SK-MEL-5 (cell line): ENCODE measurements at regions not wholly inside any gene's neighbourhood (a gene's known extent, or its start where the extent isn't known, plus 50 kb on each side); places are given as distances from the start of the nearest gene placed in this dataset.
"Not testable (repeated sequence)": the region's sequence is repeated elsewhere in the genome, so short reads cannot be mapped to it uniquely, and the experiment has no call there.

ENCODE experiments used
- DNase-seq: peaks from one replicate; pipeline ENCODE4 v3.0.0-alpha.2; 2016; ENCODE audit warnings: low read depth, low spot score
- in situ Hi-C: cut with HindIII; loops from 2 replicates; pipeline ENCODE4 v1.10.0; 2016; ENCODE audit warnings: low sequenced_read_pairs, high pct_unique_total_duplicates, low pct_unique_long_range_greater_than_20kb

DNA sequence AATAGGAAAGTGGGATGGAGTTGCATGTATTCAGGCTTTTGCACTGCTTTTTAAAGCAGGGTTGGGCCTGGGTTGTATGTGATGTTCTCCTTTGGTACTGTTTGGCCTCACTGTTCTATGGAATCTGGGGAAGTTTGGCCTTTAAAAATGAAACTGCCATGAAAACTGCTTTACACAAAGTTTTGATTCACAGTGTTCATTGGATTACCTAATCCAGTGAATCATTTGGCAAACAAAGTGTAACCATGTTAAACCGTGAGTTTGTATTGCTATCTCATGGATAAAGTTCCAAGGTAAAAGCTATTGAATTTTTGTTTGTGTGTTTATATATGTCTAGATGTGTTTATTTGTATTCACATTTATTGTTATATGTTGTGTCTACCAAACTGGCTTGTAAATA is 1658.6 kb downstream of the OLFM4 start:
- DNase-seq: no peak
- in situ Hi-C loops: no loop called here

DNA sequence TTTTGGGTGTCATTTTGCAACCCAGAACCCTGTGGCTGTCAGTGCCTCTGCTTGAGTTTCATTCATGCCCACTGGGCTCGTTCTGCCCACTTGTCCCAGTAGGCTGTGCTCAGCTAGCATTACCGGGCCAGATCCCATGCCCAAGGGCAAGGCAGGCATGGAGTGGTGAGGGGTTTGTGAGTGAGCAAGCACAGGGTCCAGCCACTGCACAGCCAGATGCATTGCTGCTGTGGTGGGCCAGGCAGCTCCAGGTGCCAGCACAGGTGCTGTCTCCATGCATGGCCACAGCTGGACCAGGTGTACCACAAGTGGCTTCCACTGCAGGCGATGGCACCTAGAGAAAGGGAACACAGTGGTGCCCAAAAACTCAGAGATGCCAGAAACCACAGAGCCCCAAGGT is 1671.2 kb downstream of the OLFM4 start:
- in situ Hi-C loops: no loop called here
- DNase-seq: no peak

GRCh38 chr13:54705738-54706137 is 1677.1 kb downstream of the OLFM4 start:
- in situ Hi-C loops: no loop called here
- DNase-seq: no peak

DNA sequence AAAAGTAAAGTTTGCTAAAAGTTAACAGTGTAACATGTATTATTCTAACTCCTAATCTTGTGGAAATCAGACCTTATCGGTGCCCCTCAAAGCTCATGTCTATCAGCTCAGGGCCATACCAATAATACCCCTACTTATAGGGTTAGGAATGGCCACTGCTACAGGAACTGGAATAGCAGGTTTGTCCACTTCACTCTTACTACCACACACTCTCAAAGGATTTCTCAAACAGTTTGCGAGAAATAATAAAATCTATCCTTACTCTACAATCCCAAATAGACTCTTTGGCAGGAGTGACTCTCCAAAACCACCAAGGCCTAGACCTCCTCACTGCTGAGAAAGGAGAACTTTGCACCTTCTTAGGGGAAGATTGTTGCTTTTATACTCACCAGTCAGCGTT is 1677.7 kb downstream of the OLFM4 start:
- DNase-seq: no peak
- in situ Hi-C loops: no loop called here

DNA sequence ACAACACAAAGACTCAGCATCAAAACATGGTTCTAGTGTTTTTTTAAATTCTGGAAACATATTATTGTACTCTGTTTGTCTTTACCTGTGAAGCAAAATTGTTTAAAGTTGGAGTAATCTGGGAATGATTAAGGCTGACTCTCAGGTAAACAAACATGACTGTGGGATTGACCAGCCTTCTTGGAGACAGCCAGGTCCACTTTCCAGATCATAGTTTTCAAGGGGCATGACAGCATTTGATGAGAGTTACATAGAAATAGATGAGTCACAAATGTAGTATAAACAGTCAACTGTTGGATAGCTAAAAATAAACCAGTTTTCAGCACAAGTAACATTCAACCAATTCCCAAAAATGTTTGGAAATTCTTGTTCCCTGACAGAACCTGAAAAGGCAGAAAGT is 1680.9 kb downstream of the OLFM4 start:
- no peak for DNase-seq
- in situ Hi-C loops: no loop called here

- in situ Hi-C loops: no loop called here
- DNase-seq: peak; percentile 45
These were observed 1705.0 kb downstream of the OLFM4 start for GRCh38 chr13:54733639-54734038.

DNA sequence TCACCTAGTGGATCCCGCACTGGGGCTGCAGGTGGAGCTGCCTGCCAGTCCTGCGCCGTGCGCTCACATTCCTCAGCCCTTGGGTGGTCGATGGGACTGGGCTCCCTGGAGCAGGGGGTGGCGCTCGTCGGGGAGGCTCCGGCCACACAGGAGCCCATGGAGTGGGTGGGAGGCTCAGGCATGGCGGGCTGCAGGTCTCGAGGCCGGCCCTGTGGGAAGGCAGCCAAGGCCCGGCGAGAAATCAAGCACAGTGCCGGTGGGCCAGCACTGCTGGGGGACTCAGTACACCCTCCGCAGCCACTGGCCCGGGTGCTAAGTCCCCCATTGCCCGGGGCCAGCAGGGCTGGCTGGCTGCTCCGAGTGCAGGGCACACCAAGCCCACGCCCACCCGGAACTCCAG is 1708.6 kb downstream of the OLFM4 start:
- DNase-seq, in situ Hi-C loops: not testable (repeated sequence)

DNA sequence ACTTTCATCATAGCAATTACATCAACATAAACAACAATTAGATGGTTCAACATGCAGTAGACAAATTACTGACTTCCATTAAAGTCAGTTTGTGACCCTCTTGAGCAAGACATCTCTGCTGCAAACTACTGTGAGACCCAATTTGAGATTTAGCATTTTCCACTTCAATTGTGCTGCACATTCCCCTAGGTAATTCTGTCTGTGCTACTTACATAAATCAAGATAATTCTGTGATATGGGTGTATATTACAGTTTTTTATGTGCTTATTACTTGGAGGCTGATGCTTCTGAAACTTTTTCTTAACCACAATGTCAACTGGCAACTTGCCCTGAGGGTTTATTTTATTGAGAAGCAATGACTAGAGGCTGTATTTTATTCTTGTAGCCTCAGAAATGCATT is 1714.4 kb downstream of the OLFM4 start:
- DNase-seq: no peak
- in situ Hi-C loops: no loop called here

- DNase-seq: no peak
- in situ Hi-C loops: no loop called here
These were observed 1716.1 kb downstream of the OLFM4 start for GRCh38 chr13:54744747-54745146.

GRCh38 chr13:54750521-54750920 is 1721.9 kb downstream of the OLFM4 start:
- no peak for DNase-seq
- in situ Hi-C loops: no loop called here

DNA sequence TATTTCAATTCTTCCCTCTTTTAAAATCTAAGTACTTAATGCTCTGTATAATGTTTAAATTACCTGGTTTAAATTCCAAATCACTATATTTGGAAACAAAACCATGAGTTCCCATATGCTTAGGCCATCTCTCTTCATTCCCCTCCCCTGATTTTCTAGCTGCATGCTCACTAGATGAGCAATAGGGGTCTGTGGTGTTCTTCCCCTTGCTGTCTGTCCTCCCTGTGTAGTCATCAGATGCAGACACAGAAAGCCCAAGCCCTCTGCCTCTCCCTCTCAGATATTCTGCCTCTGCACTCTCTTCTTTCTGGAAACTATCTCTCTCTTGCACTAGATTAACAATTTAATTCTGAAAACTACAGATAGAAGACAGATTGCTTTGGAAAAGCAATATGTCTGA is 1730.2 kb downstream of the OLFM4 start:
- in situ Hi-C loops: no loop called here
- DNase-seq: no peak

DNA sequence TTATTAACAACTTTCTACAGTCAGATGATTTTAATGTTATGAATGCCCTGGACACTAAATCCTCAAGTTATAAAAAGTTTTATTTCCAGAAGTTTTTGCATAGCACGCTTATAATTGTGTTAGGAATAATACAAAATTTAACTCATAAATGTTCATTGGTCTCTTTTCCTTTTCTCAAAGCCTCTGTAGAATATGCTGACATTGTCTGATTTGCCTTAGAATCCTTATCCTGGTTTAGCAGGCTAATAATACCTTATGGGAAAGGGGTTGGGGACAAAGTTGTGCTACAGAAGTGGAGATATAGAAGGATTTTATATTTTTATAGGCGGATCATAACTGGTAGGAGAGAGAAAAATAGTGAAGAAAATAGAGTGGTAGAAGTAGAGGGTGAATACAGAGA is 1739.6 kb downstream of the OLFM4 start:
- no peak for DNase-seq
- in situ Hi-C loops: no loop called here

DNA sequence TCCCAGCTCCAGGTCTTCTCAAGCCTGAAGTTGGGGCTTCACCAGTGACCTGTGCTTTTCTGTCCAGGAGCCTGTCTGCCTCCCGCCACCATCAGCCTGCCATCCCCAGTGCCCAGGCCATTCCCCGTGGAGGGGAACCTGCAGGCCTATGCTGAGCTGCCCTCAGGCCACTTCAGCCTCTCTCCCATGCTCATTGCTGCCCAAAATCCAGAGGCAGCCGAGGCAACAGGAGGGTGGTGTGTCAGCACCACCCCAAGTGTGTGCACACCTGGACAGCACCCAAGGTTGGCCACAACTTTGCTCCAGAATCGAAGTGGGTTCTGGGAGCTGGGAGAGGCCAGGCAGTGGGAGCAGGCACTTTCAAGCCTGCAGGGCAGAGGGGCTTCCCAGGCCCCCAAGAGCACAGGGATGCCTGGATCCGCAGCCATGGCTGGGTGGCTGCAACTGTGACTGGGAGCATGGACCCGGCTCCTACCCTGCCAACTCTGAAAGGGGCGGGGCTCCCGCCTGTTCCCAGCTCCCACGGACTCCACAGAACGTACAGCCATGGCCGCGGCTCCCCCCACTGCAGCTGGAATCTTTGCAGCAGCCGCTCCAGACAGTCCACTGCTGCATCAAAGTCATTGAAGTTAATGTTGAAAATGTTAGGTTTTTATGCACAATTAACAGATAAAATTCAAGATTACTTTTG is 1747.0 kb downstream of the OLFM4 start:
- in situ Hi-C loops: no loop called here

DNA sequence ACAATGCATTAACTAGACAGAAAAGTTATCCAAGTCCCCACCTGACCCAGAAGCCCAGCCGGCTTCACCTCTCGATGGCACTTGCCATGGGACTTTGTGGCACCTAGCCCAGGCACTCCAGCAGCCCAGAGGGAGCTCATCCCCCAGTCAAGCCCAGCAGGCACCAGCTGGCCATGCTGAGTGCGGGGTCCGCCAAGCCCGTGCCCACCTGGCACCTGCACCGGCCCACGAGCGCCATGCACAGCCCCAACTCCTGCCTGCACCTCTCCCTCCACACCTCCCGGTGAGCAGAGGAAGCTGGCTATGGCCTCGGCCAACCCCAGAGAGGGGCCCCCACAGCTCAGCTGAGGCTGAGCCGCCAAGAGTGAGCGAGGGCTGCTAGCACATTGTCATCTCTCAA is 1759.1 kb downstream of the OLFM4 start:
- in situ Hi-C loops: no loop called here
- no peak for DNase-seq

More for the DNA sequence above, 1747.0 kb downstream of the OLFM4 start:
- no peak for DNase-seq

- no peak for DNase-seq
- in situ Hi-C loops: no loop called here
These were observed 1771.1 kb downstream of the OLFM4 start for GRCh38 chr13:54799621-54800226.

GRCh38 chr13:54802226-54802625 is 1773.6 kb downstream of the OLFM4 start:
- in situ Hi-C loops: no loop called here
- DNase-seq: no peak

GRCh38 chr13:54805743-54806142 is 1777.1 kb downstream of the OLFM4 start:
- in situ Hi-C loops: no loop called here
- DNase-seq: no peak

GRCh38 chr13:54821938-54822470 is 1793.4 kb downstream of the OLFM4 start:
- in situ Hi-C loops, DNase-seq: not testable (repeated sequence)

- in situ Hi-C loops: not testable (repeated sequence)
These were observed 1800.9 kb downstream of the OLFM4 start for GRCh38 chr13:54829391-54830068.

More at GRCh38 chr13:54829391-54830068, 1800.9 kb downstream of the OLFM4 start:
- DNase-seq: not testable (repeated sequence)
